ENCODE measurements at regions not wholly inside any gene's neighbourhood (a gene's known extent, or its start where the extent isn't known, plus 50 kb on each side); places are given as distances from the start of the nearest gene placed in this dataset.

- Histone ChIP-seq H3K36me3 (no peaks in the 10 kb centered on the region), H3K4me1 (no peaks in the 10 kb centered on the region), H3K9me3 (no peaks in the 10 kb centered on the region), H3K27me3 (peaks cover 0 to 21% (median 5%) of the 10 kb centered on the region in 7 donors), H3K27ac (no peak overlapping the region), H3K4me3 (no peak overlapping the region)
- 91 to 93% methylated on average over 6 of the region's 6 CpGs for WGBS, 2 donors
- intact Hi-C loops (cut with DNase I), result no loop called here
- ATAC-seq (no peak), DNase-seq (no peak)
- TF ChIP-seq CTCF (IDR thresholded peaks at IDR 0.05), result no peak
Observed at GRCh38 chr13:31081316-31081715, 80.4 kb downstream of the HSPH1 start.

GRCh38 chr13:31074756-31075155 is 86.9 kb downstream of the HSPH1 start:
- no peak for ATAC-seq
- DNase-seq, result no peak
- H3K9me3 ChIP-seq, result no peaks in the 10 kb centered on the region
- H3K27ac ChIP-seq, result no peak overlapping the region
- peaks cover 0 to 16% (median 0%) of the 10 kb centered on the region in 7 donors for H3K27me3 ChIP-seq
- no peak overlapping the region for H3K4me3 ChIP-seq
- intact Hi-C loops (cut with DNase I), result no loop called here
- H3K4me1 ChIP-seq, result no peaks in the 10 kb centered on the region
- no peak for TF ChIP-seq CTCF (IDR thresholded peaks at IDR 0.05)
- H3K36me3 ChIP-seq, result no peaks in the 10 kb centered on the region

- no peak overlapping the region for H3K27ac ChIP-seq
- no peaks in the 10 kb centered on the region for H3K4me1 ChIP-seq
- intact Hi-C loops (cut with DNase I), result no loop called here
- 71 to 76% methylated on average over 5 of the region's 5 CpGs for WGBS, 2 donors
- H3K9me3 ChIP-seq, result no peaks in the 10 kb centered on the region
- peaks cover 0 to 16% (median 0%) of the 10 kb centered on the region in 7 donors for H3K27me3 ChIP-seq
- ATAC-seq, result no peak
- no peak for DNase-seq
- H3K36me3 ChIP-seq, result no peaks in the 10 kb centered on the region
- no peak overlapping the region for H3K4me3 ChIP-seq
- no peak for TF ChIP-seq CTCF (IDR thresholded peaks at IDR 0.05)
Observed at GRCh38 chr13:31073859-31074718, 87.6 kb downstream of the HSPH1 start.

- no peak for ATAC-seq
- Histone ChIP-seq H3K4me3 (no peak overlapping the region), H3K27me3 (peaks cover 0 to 15% (median 0%) of the 10 kb centered on the region in 7 donors), H3K36me3 (no peaks in the 10 kb centered on the region), H3K27ac (no peak overlapping the region), H3K4me1 (no peaks in the 10 kb centered on the region), H3K9me3 (no peaks in the 10 kb centered on the region)
- TF ChIP-seq CTCF (IDR thresholded peaks at IDR 0.05), result no peak
- no peak for DNase-seq
- WGBS, 2 donors, result 80 to 88% methylated on average over 3 of the region's 3 CpGs
- intact Hi-C loops (cut with DNase I), result no loop called here
Observed at GRCh38 chr13:31072041-31072440, 89.7 kb downstream of the HSPH1 start.

All from heart right ventricle (tissue), 16 donors.